GM10266 (cell line): ENCODE measurements at regions not wholly inside any gene's neighbourhood (a gene's known extent, or its start where the extent isn't known, plus 50 kb on each side); places are given as distances from the start of the nearest gene placed in this dataset.

ENCODE experiments used
- DNase-seq: peaks from one replicate; pipeline ENCODE4 v3.0.0; 2012; ENCODE audit errors: extremely low spot score
- TF ChIP-seq, protein P1 (sequence below): IDR thresholded peaks from 2 replicates; pipeline ENCODE4 v1.5.1; 2012; ENCODE audit warnings: mild to moderate bottlenecking, low read depth; ENCODE audit not compliant: control insufficient read depth, insufficient read depth; ENCODE audit errors: missing control alignments

DNA sequence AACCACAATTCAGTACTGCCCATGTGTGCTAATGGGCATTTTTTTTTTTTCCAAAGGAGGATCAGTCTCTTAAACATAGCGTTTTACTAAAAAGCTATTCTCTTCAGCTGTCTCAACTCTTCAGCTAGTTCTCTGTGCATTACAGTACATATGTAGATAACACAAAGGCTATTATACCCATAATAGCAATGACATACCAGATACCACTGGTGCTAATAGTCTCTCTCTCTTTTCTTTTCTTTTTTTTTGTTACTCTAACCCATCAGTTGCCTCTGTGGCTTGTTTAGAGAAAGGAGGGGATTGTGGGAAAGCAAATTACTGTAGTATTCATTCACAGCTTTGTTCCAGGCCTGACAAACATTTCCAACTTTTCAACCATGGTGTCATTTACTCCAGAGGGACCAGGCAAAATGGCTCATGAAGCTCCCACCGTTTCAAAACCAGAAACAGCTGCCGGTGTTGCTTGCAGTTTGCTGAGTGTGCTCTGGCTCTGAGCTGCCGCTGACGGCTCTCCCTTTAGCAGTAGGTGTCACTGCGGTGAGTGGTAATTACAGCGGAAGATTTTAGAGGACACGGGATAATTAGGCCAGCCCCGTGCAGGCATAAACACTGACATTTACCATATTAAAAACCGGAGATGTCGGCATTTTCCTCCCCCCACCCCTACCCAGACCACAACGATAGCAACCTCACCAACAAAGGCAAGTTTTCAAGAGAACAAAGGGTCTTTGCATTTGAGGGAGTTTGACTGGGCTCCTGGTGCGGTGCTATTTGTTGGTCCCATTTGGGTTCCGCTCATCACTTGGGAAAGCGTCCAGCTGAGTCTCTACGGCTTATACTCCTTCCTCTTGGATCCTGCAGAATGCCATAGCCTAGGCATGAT lies 1005.5 kb downstream of the KCNMA1 start:
- TF ChIP-seq, protein P1, sequence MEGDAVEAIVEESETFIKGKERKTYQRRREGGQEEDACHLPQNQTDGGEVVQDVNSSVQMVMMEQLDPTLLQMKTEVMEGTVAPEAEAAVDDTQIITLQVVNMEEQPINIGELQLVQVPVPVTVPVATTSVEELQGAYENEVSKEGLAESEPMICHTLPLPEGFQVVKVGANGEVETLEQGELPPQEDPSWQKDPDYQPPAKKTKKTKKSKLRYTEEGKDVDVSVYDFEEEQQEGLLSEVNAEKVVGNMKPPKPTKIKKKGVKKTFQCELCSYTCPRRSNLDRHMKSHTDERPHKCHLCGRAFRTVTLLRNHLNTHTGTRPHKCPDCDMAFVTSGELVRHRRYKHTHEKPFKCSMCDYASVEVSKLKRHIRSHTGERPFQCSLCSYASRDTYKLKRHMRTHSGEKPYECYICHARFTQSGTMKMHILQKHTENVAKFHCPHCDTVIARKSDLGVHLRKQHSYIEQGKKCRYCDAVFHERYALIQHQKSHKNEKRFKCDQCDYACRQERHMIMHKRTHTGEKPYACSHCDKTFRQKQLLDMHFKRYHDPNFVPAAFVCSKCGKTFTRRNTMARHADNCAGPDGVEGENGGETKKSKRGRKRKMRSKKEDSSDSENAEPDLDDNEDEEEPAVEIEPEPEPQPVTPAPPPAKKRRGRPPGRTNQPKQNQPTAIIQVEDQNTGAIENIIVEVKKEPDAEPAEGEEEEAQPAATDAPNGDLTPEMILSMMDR = no peak
- no peak for DNase-seq

DNA sequence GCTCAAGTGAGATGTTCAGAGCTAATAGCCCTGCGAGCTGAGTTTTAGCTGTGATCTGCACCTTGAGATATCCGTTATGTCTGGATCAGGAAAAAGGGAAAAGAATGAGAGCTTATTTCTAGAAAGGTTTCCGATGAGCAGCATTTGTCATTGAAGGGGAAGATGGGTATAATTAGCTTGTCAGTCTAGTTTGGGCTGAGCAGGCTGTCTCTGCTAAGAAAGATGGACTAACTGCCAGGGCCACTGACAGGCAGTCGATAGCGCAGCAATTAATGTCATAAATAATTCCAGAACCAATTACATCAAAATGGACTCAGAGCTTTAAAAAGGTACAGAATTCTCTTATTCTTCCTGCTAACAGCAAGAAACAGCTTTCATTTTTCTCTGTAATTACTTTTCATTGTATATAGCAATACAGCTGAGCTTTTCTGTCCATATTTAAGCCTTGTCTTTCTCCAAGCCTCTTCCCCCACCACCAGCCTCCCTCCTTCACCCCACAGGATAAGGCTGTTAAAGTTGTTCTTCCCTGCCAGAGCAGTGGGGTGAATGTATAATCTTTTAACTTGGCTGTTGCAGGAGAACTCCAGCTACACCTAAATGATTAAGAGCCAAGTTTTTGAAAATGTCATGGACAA lies 1006.5 kb downstream of the KCNMA1 start:
- DNase-seq = no peak
- TF ChIP-seq, protein P1 = no peak

DNA sequence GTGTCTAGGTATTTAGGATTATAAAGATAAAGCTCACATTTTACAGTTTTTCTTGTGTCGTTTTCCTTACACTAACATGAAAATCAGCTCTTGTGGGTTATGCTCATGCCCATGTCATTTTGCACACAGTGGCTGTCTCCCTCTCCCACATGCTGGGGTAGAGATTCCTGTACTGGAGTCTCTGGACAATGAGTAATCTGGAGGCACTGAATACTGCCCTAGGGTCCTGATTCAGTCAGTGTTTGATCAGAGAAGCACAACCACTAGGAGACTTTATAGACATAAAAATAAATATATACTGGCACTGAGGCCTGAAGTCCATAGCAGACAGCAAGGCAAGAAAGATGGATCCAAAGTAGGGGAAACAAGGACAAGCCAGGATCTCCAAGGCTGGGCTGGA lies 1008.8 kb downstream of the KCNMA1 start:
- DNase-seq = no peak
- TF ChIP-seq, protein P1 = no peak

DNA sequence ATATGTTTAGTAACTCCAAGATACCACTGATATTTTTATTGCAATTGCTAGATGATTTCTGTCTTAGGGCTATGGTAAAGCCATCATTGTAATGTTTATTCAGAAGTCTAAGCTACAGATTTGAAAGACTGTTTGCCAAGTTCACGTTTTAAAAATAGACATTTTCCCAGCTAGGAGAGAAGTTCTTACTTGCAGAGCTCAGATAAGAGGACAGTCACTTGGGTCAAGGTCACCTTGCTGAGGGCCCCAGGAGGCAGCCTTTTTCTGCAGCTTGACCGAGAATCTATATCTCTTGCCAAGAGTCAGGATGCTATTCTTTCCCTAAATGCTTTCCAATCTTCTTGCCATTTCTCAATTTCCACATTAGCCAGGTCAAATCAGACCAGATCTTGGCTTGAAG lies 1011.2 kb downstream of the KCNMA1 start:
- TF ChIP-seq, protein P1 = no peak
- no peak for DNase-seq

DNA sequence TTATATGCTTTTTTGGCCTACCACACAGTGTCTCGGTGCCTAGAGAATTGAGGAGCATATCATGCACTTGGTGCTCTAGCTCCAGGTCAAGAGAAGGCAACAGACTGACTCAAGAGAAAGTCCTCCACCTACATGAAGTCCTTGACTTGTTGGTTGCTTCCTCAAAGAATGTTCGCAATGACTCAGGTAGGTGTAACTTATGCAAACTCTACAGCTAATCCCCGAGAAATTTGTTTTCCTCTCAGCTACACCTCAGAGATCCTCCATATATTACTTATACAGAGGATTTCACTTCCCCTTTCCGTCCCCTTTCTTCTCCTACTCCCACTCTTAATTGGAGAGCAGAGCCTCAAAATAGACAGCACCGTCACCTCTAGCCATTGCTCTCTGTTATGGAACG lies 1013.1 kb downstream of the KCNMA1 start:
- DNase-seq = peak; percentile 18
- TF ChIP-seq, protein P1 = no peak

DNA sequence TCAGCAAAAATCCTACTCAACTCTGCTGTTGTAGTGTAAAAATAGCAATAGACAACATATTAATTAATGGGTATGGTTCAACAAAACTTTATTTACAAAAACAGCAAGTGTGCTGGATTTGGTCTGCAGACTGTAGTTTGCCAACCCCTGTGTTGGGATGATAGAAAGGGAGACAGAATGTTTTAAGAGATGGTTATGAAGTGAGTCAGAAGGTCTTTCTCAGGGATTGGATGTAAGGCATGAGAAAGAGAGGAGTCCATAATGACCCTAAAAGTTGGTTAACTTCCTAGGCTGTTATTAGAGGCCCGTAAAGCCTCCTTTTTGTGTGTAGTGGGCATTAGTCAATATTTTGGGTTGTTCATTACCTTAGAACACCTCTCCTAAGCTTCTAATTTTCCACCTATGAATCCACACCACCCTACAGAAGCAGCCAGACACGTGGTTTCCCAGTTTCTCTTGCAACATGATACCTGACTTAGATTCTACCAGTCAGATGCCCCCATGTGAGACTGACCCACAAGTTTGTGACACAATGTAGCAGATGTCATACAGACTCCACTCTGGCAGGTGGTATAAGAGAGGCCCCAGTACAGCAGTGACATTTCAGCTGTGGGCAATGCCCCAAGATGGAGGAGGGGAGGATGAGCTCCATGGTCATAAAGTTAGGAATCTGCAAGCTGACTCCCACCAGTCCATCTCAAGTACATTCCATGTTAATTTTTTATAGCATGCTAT lies 1015.6 kb downstream of the KCNMA1 start:
- TF ChIP-seq, protein P1 = no peak
- no peak for DNase-seq
